ENCODE measurements at regions not wholly inside any gene's neighbourhood (a gene's known extent, or its start where the extent isn't known, plus 50 kb on each side); places are given as distances from the start of the nearest gene placed in this dataset.

GRCh38 chr1:209517681-209518050 lies 65.8 kb upstream of the CAMK1G start:
- no peak for DNase-seq (ENCODE audit: low read depth in 1 of 2, low spot score in 1 of 2)

- no peak for DNase-seq (ENCODE audit: low read depth in 1 of 2, low spot score in 1 of 2)
Observed at GRCh38 chr1:209519786-209520185, 63.7 kb upstream of the CAMK1G start.

GRCh38 chr1:209522826-209523225 lies 60.7 kb upstream of the CAMK1G start:
- no peak for DNase-seq (ENCODE audit: low read depth in 1 of 2, low spot score in 1 of 2)

- DNase-seq (ENCODE audit: low read depth in 1 of 2, low spot score in 1 of 2), result no peak
Observed at GRCh38 chr1:209526137-209526536, 57.4 kb upstream of the CAMK1G start.

GRCh38 chr1:209527372-209527771 lies 56.1 kb upstream of the CAMK1G start:
- no peak for DNase-seq (ENCODE audit: low read depth in 1 of 2, low spot score in 1 of 2)

- DNase-seq (ENCODE audit: low read depth in 1 of 2, low spot score in 1 of 2), result no peak
Observed at GRCh38 chr1:209527993-209528717, 55.4 kb upstream of the CAMK1G start.

GRCh38 chr1:209529233-209529632 lies 54.3 kb upstream of the CAMK1G start:
- DNase-seq (ENCODE audit: low read depth in 1 of 2, low spot score in 1 of 2), result no peak

GRCh38 chr1:209531006-209531405 lies 52.5 kb upstream of the CAMK1G start:
- DNase-seq (ENCODE audit: low read depth in 1 of 2, low spot score in 1 of 2), result no peak

- DNase-seq (ENCODE audit: low read depth in 1 of 2, low spot score in 1 of 2), result no peak
Observed at GRCh38 chr1:209531549-209531948, 52.0 kb upstream of the CAMK1G start.

Measured in stimulated activated CD4-positive, alpha-beta T cell treated with anti-CD3 and anti-CD28 coated beads, Interleukin-15, amount 100 ng/mL, for 1 hour (primary cell).